ENCODE measurements at regions not wholly inside any gene's neighbourhood (a gene's known extent, or its start where the extent isn't known, plus 50 kb on each side); places are given as distances from the start of the nearest gene placed in this dataset.
"Not testable (repeated sequence)": the region's sequence is repeated elsewhere in the genome, so short reads cannot be mapped to it uniquely, and the experiment has no call there.

DNA sequence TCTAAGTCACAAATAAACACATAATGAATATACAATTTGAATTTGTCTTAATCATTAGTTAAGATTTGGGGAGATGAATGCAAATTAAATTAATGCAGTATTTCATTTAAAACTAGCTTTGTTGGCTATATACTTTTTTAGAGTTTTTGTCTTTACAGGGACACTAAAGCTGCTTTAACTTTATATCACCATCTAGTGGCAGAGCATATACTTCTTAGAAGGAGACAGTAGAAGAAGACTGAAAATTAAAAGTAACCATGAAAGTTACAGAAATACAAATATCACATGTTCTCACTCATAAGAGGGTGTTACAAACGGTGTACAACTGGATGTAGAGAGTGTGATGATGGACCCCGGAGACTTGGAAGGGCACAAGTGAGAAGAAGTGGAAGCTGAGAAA lies 268.3 kb upstream of the NETO1 start:
- no peaks in the 10 kb centered on the region for H3K4me1 ChIP-seq (ENCODE audit: control insufficient read depth in 1 of 2, insufficient read depth in 2 of 2, low read length in 2 of 2)
- H3K9me3 ChIP-seq (ENCODE audit: control insufficient read depth in 1 of 2, low read length in 2 of 2): peaks cover 0 to 2% of the 10 kb centered on the region in 2 donors
- H3K27ac ChIP-seq (ENCODE audit: low read length): no peak overlapping the region
- no peak overlapping the region for H3K4me3 ChIP-seq (ENCODE audit: low read depth in 1 of 2, low read length in 2 of 2)
- H3K36me3 ChIP-seq (ENCODE audit: control insufficient read depth in 1 of 2, insufficient read depth in 2 of 2, low read length in 2 of 2): no peaks in the 10 kb centered on the region
- no peaks in the 10 kb centered on the region for H3K27me3 ChIP-seq (ENCODE audit: low read depth, low read length)

GRCh38 chr18:73124175-73124574 lies 256.4 kb upstream of the NETO1 start:
- Histone ChIP-seq H3K36me3 (ENCODE audit: control insufficient read depth in 1 of 2, insufficient read depth in 2 of 2, low read length in 2 of 2) (no peaks in the 10 kb centered on the region), H3K9me3 (ENCODE audit: control insufficient read depth in 1 of 2, low read length in 2 of 2) (no peaks in the 10 kb centered on the region), H3K27ac (ENCODE audit: low read length) (no peak overlapping the region), H3K27me3 (ENCODE audit: low read depth, low read length) (no peaks in the 10 kb centered on the region), H3K4me1 (ENCODE audit: control insufficient read depth in 1 of 2, insufficient read depth in 2 of 2, low read length in 2 of 2) (no peaks in the 10 kb centered on the region), H3K4me3 (ENCODE audit: low read depth in 1 of 2, low read length in 2 of 2) (no peak overlapping the region)

GRCh38 chr18:73121207-73121606 lies 253.4 kb upstream of the NETO1 start:
- Histone ChIP-seq H3K27me3 (ENCODE audit: low read depth, low read length) (no peaks in the 10 kb centered on the region), H3K4me1 (ENCODE audit: control insufficient read depth in 1 of 2, insufficient read depth in 2 of 2, low read length in 2 of 2) (no peaks in the 10 kb centered on the region), H3K4me3 (ENCODE audit: low read depth in 1 of 2, low read length in 2 of 2) (no peak overlapping the region), H3K9me3 (ENCODE audit: control insufficient read depth in 1 of 2, low read length in 2 of 2) (no peaks in the 10 kb centered on the region), H3K27ac (ENCODE audit: low read length) (no peak overlapping the region), H3K36me3 (ENCODE audit: control insufficient read depth in 1 of 2, insufficient read depth in 2 of 2, low read length in 2 of 2) (no peaks in the 10 kb centered on the region)

DNA sequence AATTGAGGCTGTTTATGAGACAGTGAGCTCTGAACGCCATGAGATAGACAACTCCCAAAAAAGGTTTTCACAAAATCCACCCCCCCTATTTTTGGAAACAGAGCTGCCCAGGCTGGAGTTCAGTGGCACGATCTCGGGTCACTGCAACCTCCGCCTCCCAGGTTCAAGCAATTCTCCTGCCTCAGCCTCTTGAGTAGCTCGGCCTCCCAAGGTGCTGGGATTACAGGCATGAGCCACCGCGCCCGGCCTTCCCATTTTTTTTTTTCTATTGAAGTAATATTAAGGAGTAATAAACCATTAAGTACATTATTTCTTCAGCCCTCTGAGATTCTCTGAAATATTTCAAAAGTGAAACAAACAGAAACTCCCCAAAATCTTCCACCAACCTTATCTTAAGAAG lies 252.8 kb upstream of the NETO1 start:
- Histone ChIP-seq H3K27me3 (ENCODE audit: low read depth, low read length) (no peaks in the 10 kb centered on the region), H3K4me3 (ENCODE audit: low read depth in 1 of 2, low read length in 2 of 2) (no peak overlapping the region), H3K36me3 (ENCODE audit: control insufficient read depth in 1 of 2, insufficient read depth in 2 of 2, low read length in 2 of 2) (no peaks in the 10 kb centered on the region), H3K4me1 (ENCODE audit: control insufficient read depth in 1 of 2, insufficient read depth in 2 of 2, low read length in 2 of 2) (no peaks in the 10 kb centered on the region), H3K27ac (ENCODE audit: low read length) (no peak overlapping the region), H3K9me3 (ENCODE audit: control insufficient read depth in 1 of 2, low read length in 2 of 2) (no peaks in the 10 kb centered on the region)

DNA sequence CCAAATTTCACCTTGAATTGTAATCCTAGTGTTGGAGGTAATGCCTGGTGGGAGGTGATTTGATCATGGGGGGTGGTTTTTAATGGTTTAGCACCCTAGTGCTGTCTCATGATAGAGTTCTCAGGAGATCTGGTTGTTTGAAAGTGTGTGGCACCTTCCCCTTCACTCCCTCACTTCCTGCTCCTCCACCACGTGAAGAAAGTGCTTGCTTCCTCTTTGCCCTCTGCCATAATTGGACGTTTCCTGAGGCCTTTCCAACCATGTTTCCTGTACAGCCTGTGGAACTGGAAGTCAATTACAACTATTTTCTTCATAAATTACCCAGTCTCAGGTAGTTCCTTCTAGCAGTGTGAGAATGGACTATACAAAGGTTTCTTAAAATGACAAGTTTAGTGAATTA lies 251.8 kb upstream of the NETO1 start:
- Histone ChIP-seq H3K27me3 (ENCODE audit: low read depth, low read length) (no peaks in the 10 kb centered on the region), H3K4me1 (ENCODE audit: control insufficient read depth in 1 of 2, insufficient read depth in 2 of 2, low read length in 2 of 2) (no peaks in the 10 kb centered on the region)

DNA sequence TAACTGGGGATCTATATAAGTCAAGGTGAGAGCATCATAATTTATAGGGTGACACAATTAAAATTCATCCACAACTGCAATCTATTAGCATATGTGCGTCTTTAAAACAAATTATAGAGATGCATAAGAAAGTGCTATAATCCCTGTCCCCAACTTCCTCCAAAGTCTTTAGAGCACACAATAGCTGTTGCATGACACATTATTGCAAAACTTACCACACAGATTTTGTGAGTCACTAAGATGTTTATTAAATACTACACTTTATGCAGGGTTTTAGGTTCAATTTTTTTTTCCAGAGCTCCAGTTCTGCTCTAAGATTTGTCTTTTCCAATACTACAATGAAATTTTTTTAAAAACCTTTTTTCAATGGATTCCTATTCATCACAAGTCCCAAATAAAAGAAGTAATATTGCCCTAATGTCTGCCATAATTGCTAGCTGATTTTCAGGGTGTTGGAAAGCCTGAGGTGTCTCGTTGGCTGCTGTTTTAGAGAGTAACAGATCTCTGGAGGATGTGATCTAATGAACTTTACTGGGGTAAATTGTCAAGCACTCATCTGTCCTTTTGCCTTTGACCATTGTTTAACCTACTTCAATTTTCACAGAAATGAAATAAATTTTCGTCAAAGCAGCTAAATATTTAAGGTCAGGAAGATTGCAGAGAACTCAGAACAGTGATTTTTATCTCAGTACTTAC lies 250.5 kb upstream of the NETO1 start:
- Histone ChIP-seq H3K4me1 (ENCODE audit: control insufficient read depth in 1 of 2, insufficient read depth in 2 of 2, low read length in 2 of 2) (no peaks in the 10 kb centered on the region), H3K36me3 (ENCODE audit: control insufficient read depth in 1 of 2, insufficient read depth in 2 of 2, low read length in 2 of 2) (no peaks in the 10 kb centered on the region), H3K27ac (ENCODE audit: low read length) (no peak overlapping the region), H3K9me3 (ENCODE audit: control insufficient read depth in 1 of 2, low read length in 2 of 2) (no peaks in the 10 kb centered on the region), H3K4me3 (ENCODE audit: low read depth in 1 of 2, low read length in 2 of 2) (no peak overlapping the region), H3K27me3 (ENCODE audit: low read depth, low read length) (no peaks in the 10 kb centered on the region)

More for the DNA sequence above, 251.8 kb upstream of the NETO1 start:
- Histone ChIP-seq H3K27ac (ENCODE audit: low read length) (no peak overlapping the region), H3K9me3 (ENCODE audit: control insufficient read depth in 1 of 2, low read length in 2 of 2) (no peaks in the 10 kb centered on the region), H3K36me3 (ENCODE audit: control insufficient read depth in 1 of 2, insufficient read depth in 2 of 2, low read length in 2 of 2) (no peaks in the 10 kb centered on the region), H3K4me3 (ENCODE audit: low read depth in 1 of 2, low read length in 2 of 2) (no peak overlapping the region)

GRCh38 chr18:73110307-73110706 lies 242.5 kb upstream of the NETO1 start:
- no peaks in the 10 kb centered on the region for H3K9me3 ChIP-seq (ENCODE audit: control insufficient read depth in 1 of 2, low read length in 2 of 2)
- no peaks in the 10 kb centered on the region for H3K4me1 ChIP-seq (ENCODE audit: control insufficient read depth in 1 of 2, insufficient read depth in 2 of 2, low read length in 2 of 2)
- no peak overlapping the region for H3K27ac ChIP-seq (ENCODE audit: low read length)
- no peaks in the 10 kb centered on the region for H3K36me3 ChIP-seq (ENCODE audit: control insufficient read depth in 1 of 2, insufficient read depth in 2 of 2, low read length in 2 of 2)
- no peak overlapping the region for H3K4me3 ChIP-seq (ENCODE audit: low read depth in 1 of 2, low read length in 2 of 2)
- H3K27me3 ChIP-seq (ENCODE audit: low read depth, low read length): no peaks in the 10 kb centered on the region

DNA sequence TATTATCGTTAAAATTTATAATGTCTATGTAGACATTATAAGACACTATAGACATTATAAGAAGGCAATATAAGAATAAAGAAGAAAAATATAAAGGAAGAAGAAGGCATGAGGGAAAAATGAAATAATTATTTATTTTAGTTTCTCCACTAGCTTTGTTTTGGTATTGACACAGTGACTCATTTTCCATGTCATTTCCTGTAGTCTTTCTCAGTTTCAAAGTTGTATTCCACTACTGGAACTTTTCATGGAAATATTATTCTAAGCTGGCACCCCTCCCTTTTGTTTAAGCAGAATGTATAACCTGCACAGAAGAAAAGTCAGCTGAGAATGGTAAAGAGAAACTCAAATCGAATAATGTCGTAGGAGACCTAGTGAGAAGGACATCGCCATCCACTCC lies 234.2 kb upstream of the NETO1 start:
- H3K27ac ChIP-seq (ENCODE audit: low read length): no peak overlapping the region
- H3K9me3 ChIP-seq (ENCODE audit: control insufficient read depth in 1 of 2, low read length in 2 of 2): no peaks in the 10 kb centered on the region
- H3K36me3 ChIP-seq (ENCODE audit: control insufficient read depth in 1 of 2, insufficient read depth in 2 of 2, low read length in 2 of 2): no peaks in the 10 kb centered on the region
- no peak overlapping the region for H3K4me3 ChIP-seq (ENCODE audit: low read depth in 1 of 2, low read length in 2 of 2)
- H3K4me1 ChIP-seq (ENCODE audit: control insufficient read depth in 1 of 2, insufficient read depth in 2 of 2, low read length in 2 of 2): no peaks in the 10 kb centered on the region
- H3K27me3 ChIP-seq (ENCODE audit: low read depth, low read length): no peaks in the 10 kb centered on the region

DNA sequence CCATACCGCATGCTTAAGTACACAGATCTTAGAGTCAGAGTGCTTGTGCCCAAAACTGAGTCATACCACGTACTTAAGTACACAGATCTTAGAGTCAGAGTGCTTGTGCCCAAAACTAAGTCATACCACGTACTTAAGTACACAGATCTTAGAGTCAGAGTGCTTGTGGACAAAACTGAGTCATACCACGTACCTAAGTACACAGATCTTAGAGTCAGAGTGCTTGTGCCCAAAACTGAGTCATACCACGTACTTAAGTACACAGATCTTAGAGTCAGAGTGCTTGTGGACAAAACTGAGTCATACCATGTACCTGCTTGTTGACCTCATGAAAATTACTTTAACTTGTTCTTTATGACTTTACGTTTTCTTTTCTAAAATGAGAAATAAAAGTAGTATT lies 233.7 kb upstream of the NETO1 start:
- not testable (repeated sequence) for H3K36me3 ChIP-seq (ENCODE audit: control insufficient read depth in 1 of 2, insufficient read depth in 2 of 2, low read length in 2 of 2); H3K9me3 ChIP-seq (ENCODE audit: control insufficient read depth in 1 of 2, low read length in 2 of 2); H3K27me3 ChIP-seq (ENCODE audit: low read depth, low read length); H3K4me3 ChIP-seq (ENCODE audit: low read depth in 1 of 2, low read length in 2 of 2); H3K4me1 ChIP-seq (ENCODE audit: control insufficient read depth in 1 of 2, insufficient read depth in 2 of 2, low read length in 2 of 2); H3K27ac ChIP-seq (ENCODE audit: low read length)

GRCh38 chr18:73099759-73100158 lies 232.0 kb upstream of the NETO1 start:
- H3K27me3 ChIP-seq (ENCODE audit: low read depth, low read length): no peaks in the 10 kb centered on the region
- no peaks in the 10 kb centered on the region for H3K9me3 ChIP-seq (ENCODE audit: control insufficient read depth in 1 of 2, low read length in 2 of 2)
- no peaks in the 10 kb centered on the region for H3K36me3 ChIP-seq (ENCODE audit: control insufficient read depth in 1 of 2, insufficient read depth in 2 of 2, low read length in 2 of 2)
- H3K27ac ChIP-seq (ENCODE audit: low read length): no peak overlapping the region
- H3K4me3 ChIP-seq (ENCODE audit: low read depth in 1 of 2, low read length in 2 of 2): no peak overlapping the region
- no peaks in the 10 kb centered on the region for H3K4me1 ChIP-seq (ENCODE audit: control insufficient read depth in 1 of 2, insufficient read depth in 2 of 2, low read length in 2 of 2)

- Histone ChIP-seq H3K4me1 (ENCODE audit: control insufficient read depth in 1 of 2, insufficient read depth in 2 of 2, low read length in 2 of 2) (no peaks in the 10 kb centered on the region), H3K9me3 (ENCODE audit: control insufficient read depth in 1 of 2, low read length in 2 of 2) (peaks cover 5 to 7% of the 10 kb centered on the region in 2 donors)
Observed at GRCh38 chr18:73093687-73094250, 226.0 kb upstream of the NETO1 start.

GRCh38 chr18:73088445-73088844 lies 220.7 kb upstream of the NETO1 start:
- Histone ChIP-seq H3K27me3 (ENCODE audit: low read depth, low read length) (no peaks in the 10 kb centered on the region), H3K4me1 (ENCODE audit: control insufficient read depth in 1 of 2, insufficient read depth in 2 of 2, low read length in 2 of 2) (no peaks in the 10 kb centered on the region), H3K9me3 (ENCODE audit: control insufficient read depth in 1 of 2, low read length in 2 of 2) (peaks cover 5 to 7% of the 10 kb centered on the region in 2 donors), H3K36me3 (ENCODE audit: control insufficient read depth in 1 of 2, insufficient read depth in 2 of 2, low read length in 2 of 2) (no peaks in the 10 kb centered on the region), H3K27ac (ENCODE audit: low read length) (no peak overlapping the region), H3K4me3 (ENCODE audit: low read depth in 1 of 2, low read length in 2 of 2) (no peak overlapping the region)

More at GRCh38 chr18:73093687-73094250, 226.0 kb upstream of the NETO1 start:
- Histone ChIP-seq H3K4me3 (ENCODE audit: low read depth in 1 of 2, low read length in 2 of 2) (no peak overlapping the region), H3K27me3 (ENCODE audit: low read depth, low read length) (no peaks in the 10 kb centered on the region), H3K27ac (ENCODE audit: low read length) (no peak overlapping the region), H3K36me3 (ENCODE audit: control insufficient read depth in 1 of 2, insufficient read depth in 2 of 2, low read length in 2 of 2) (no peaks in the 10 kb centered on the region)
